ENCODE measurements at regions not wholly inside any gene's neighbourhood (a gene's known extent, or its start where the extent isn't known, plus 50 kb on each side); places are given as distances from the start of the nearest gene placed in this dataset.
A peak's percentile ranks its signal among the peaks of the same experiment; 100 is the strongest.

- H3K36me3 ChIP-seq: no peaks in the 10 kb centered on the region
- no peak overlapping the region for H3K27ac ChIP-seq
- DNase-seq: no peak
- no peak overlapping the region for H3K4me3 ChIP-seq (replicated peaks in 1 of 3)
- H3K9me3 ChIP-seq: no peaks in the 10 kb centered on the region
- H3K4me1 ChIP-seq: no peaks in the 10 kb centered on the region
- intact Hi-C loops (cut with DNase I): no loop called here
- 89 to 93% methylated on average over 2 of the region's 2 CpGs for WGBS, 2 donors
- no peaks in the 10 kb centered on the region for H3K27me3 ChIP-seq
- TF ChIP-seq POLR2A (IDR thresholded peaks at IDR 0.05) (no peak), CTCF (IDR thresholded peaks at IDR 0.05) (no peak)
Observed at GRCh38 chr2:19783935-19784334, 117.8 kb downstream of the TTC32 start.

- Histone ChIP-seq H3K36me3 (no peaks in the 10 kb centered on the region), H3K27ac (no peak overlapping the region), H3K4me1 (no peaks in the 10 kb centered on the region), H3K4me3 (replicated peaks in 1 of 3) (no peak overlapping the region), H3K27me3 (no peaks in the 10 kb centered on the region), H3K9me3 (no peaks in the 10 kb centered on the region)
- 50 to 65% methylated on average over 4 to 6 of the region's 6 CpGs for whole genome bisulfite sequencing, 2 donors
- DNase-seq: peak; percentile 72 to 83
- TF ChIP-seq CTCF (IDR thresholded peaks at IDR 0.05): no peak
- TF ChIP-seq POLR2A (IDR thresholded peaks at IDR 0.05): no peak
- intact Hi-C loops (cut with DNase I): no loop called here
Observed at GRCh38 chr2:19776941-19777514, 124.8 kb downstream of the TTC32 start.

- H3K4me3 ChIP-seq (replicated peaks in 1 of 3): no peak overlapping the region
- no peaks in the 10 kb centered on the region for H3K36me3 ChIP-seq
- TF ChIP-seq POLR2A (IDR thresholded peaks at IDR 0.05) (no peak), CTCF (IDR thresholded peaks at IDR 0.05) (no peak)
- no peaks in the 10 kb centered on the region for H3K4me1 ChIP-seq
- intact Hi-C loops (cut with DNase I): no loop called here
- 76 to 86% methylated on average over 6 of the region's 6 CpGs for WGBS, 2 donors
- no peak overlapping the region for H3K27ac ChIP-seq
- no peaks in the 10 kb centered on the region for H3K9me3 ChIP-seq
- no peaks in the 10 kb centered on the region for H3K27me3 ChIP-seq
- no peak for DNase-seq
Observed at GRCh38 chr2:19775838-19776237, 125.9 kb downstream of the TTC32 start.

- 84 to 96% methylated on average over 3 of the region's 5 CpGs for WGBS, 2 donors
- no peak for TF ChIP-seq POLR2A (IDR thresholded peaks at IDR 0.05)
- TF ChIP-seq CTCF (IDR thresholded peaks at IDR 0.05): no peak
- Histone ChIP-seq H3K4me3 (replicated peaks in 1 of 3) (no peak overlapping the region), H3K27ac (no peak overlapping the region), H3K27me3 (no peaks in the 10 kb centered on the region), H3K36me3 (no peaks in the 10 kb centered on the region), H3K4me1 (no peaks in the 10 kb centered on the region), H3K9me3 (no peaks in the 10 kb centered on the region)
- intact Hi-C loops (cut with DNase I): no loop called here
- no peak for DNase-seq
Observed at GRCh38 chr2:19775315-19775714, 126.5 kb downstream of the TTC32 start.

GRCh38 chr2:19774805-19775176, 127.0 kb downstream of the TTC32 start:
- no peak overlapping the region for H3K4me3 ChIP-seq (replicated peaks in 1 of 3)
- no peaks in the 10 kb centered on the region for H3K27me3 ChIP-seq
- no peak overlapping the region for H3K27ac ChIP-seq
- TF ChIP-seq CTCF (IDR thresholded peaks at IDR 0.05) (no peak), POLR2A (IDR thresholded peaks at IDR 0.05) (no peak)
- DNase-seq: no peak
- intact Hi-C loops (cut with DNase I): no loop called here
- 84 to 92% methylated on average over 3 of the region's 3 CpGs for WGBS, 2 donors
- H3K4me1 ChIP-seq: no peaks in the 10 kb centered on the region
- no peaks in the 10 kb centered on the region for H3K36me3 ChIP-seq
- no peaks in the 10 kb centered on the region for H3K9me3 ChIP-seq
